ENCODE measurements at regions not wholly inside any gene's neighbourhood (a gene's known extent, or its start where the extent isn't known, plus 50 kb on each side); places are given as distances from the start of the nearest gene placed in this dataset.

DNA sequence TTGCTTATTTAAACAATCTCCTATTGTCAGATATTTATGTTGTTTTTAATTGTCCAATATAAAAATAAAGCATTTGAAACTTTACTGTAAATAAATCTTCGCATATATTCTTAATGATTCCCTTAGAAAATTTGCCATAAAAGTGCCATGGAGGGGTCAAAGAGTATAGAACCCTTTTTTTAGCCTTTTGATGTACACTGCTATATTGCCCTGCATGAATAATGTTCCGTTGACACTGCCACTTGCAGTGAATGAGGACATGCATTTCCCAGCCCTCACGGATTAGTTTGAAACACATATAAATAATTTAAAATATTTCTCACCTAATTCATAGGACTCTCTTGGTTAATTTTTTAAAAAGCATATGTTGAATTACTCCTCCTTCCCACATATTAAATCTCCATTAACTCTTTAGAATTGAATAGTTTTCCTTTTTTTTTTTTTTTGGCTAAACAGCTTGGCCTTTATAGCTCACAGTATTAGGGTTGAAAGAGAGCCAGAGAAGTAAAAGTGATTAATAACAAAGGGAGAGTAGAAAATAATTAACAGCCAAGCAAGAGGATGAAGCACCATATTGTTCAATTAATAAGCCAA lies 129.8 kb upstream of the SGCD start:
- no peak for ATAC-seq
- Histone ChIP-seq H3K36me3 (ENCODE audit: low read depth) (no peaks in the 10 kb centered on the region), H3K4me3 (no peak overlapping the region), H3K4me1 (ENCODE audit: low read depth) (no peaks in the 10 kb centered on the region), H3K9me3 (no peaks in the 10 kb centered on the region)
- intact Hi-C loops (cut with DNase I, micrococcal nuclease) = no loop called here
- no peak for TF ChIP-seq CTCF (IDR thresholded peaks at IDR 0.05)
- no peak for DNase-seq

GRCh38 chr5:156199045-156199444 lies 127.9 kb upstream of the SGCD start:
- Histone ChIP-seq H3K9me3 (no peaks in the 10 kb centered on the region), H3K36me3 (ENCODE audit: low read depth) (no peaks in the 10 kb centered on the region), H3K4me1 (ENCODE audit: low read depth) (no peaks in the 10 kb centered on the region), H3K4me3 (no peak overlapping the region)
- ATAC-seq (no peak), DNase-seq (no peak)
- no peak for TF ChIP-seq CTCF (IDR thresholded peaks at IDR 0.05)
- intact Hi-C loops (cut with DNase I, micrococcal nuclease) = no loop called here

DNA sequence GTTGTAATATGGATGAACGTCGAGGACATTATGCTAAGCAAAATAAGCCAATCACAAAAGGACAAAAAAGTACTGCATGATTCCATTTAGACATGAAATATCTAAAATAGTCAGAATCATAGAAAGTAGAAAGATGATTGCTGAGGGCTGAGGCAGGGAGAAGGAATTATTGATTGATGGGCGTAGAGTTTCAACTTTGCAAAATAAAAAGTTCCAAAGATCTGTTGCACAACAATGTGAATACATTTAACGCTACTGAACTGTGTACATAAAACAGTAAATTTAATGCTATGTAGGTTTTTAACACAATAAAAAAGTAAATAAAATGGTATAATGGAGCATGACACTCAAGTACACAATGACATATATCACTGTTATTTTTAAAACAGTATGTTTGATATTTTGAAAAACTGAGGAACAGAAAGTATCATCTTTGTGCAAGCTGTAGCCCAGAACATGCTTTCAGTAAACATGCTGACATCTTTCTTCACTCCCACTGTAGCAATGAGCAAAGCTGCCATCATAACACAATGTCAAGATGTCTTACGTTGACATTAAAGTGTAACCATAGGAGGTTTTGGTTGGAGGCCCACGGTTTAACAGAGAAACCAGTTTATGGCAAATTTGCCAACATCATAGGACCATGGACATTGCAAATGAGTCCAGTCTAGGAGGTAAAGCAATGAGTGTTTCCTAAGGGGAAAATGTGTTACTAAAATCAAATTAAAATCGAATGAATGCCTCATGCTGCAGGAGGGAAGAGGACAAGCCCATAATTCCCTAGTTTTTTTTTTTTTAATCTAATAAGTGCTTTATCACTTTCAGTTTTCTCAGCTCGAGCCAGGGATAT lies 125.8 kb upstream of the SGCD start:
- no peaks in the 10 kb centered on the region for H3K36me3 ChIP-seq (ENCODE audit: low read depth)
- intact Hi-C loops (cut with DNase I, micrococcal nuclease) = no loop called here
- DNase-seq = no peak
- no peaks in the 10 kb centered on the region for H3K9me3 ChIP-seq
- no peak overlapping the region for H3K4me3 ChIP-seq
- H3K4me1 ChIP-seq (ENCODE audit: low read depth) = no peaks in the 10 kb centered on the region
- ATAC-seq = no peak
- no peak for TF ChIP-seq CTCF (IDR thresholded peaks at IDR 0.05)

DNA sequence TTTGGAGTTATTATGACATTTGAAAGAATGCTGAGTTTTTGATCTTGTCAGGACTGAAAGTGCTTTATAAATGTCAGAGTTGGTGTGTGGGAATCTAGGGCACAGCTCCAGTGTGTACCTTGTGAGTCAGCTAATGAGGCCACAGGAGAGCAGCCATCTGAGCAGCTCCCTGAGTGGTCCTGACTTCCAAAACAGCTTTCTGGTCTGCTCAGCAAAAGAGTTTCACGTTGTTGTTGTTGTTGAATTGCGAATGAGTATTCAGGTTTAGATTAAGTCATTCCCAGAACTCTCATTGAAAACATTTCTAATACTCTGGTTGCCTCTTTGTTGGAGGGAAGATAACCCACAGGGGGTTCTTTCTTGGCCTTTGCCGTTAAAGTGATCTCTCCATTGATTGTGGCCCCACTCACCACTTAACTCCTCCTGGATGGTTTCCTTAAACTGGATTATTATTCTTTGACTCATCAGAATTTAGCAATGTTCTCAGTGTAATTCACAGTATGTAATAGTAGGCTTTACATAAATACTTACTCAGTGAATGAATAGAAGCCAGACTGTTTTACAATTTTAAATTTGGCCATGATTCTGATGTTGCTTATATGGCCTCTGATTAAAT lies 125.1 kb upstream of the SGCD start:
- no peak for DNase-seq
- no peaks in the 10 kb centered on the region for H3K4me1 ChIP-seq (ENCODE audit: low read depth)
- intact Hi-C loops (cut with DNase I, micrococcal nuclease) = no loop called here
- no peak overlapping the region for H3K4me3 ChIP-seq
- no peaks in the 10 kb centered on the region for H3K9me3 ChIP-seq
- H3K36me3 ChIP-seq (ENCODE audit: low read depth) = no peaks in the 10 kb centered on the region
- TF ChIP-seq CTCF (IDR thresholded peaks at IDR 0.05) = no peak
- no peak for ATAC-seq

DNA sequence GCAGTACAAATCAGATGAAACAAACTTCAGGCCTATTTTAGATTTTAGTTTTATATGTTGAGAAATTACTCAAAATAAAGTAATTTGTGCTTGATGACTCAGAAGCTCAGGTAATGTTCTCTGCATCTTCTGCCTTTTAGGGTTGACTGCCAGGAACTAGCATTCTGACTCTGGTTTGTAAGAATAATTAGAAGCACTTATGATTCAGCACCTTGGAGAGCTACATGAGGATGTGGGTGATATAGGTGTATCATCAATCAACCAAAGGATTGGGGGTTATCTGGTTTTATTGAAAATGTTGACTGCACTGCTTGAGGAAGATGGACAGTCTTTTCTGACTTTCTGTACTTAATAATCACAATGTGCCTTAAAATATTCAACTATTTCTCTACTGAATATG lies 118.7 kb upstream of the SGCD start:
- no peak for ATAC-seq
- no peak for DNase-seq
- intact Hi-C loops (cut with DNase I, micrococcal nuclease) = no loop called here
- TF ChIP-seq CTCF (IDR thresholded peaks at IDR 0.05) = no peak
- Histone ChIP-seq H3K4me3 (no peak overlapping the region), H3K9me3 (peaks cover 4% of the 10 kb centered on the region), H3K4me1 (ENCODE audit: low read depth) (no peaks in the 10 kb centered on the region), H3K36me3 (ENCODE audit: low read depth) (no peaks in the 10 kb centered on the region)

Measured in mucosa of descending colon (tissue), 3 donors.